K562 (cell line): ENCODE measurements at regions not wholly inside any gene's neighbourhood (a gene's known extent, or its start where the extent isn't known, plus 50 kb on each side); places are given as distances from the start of the nearest gene placed in this dataset.

ENCODE experiments used
- ATAC-seq: fragments of 200-7000 bp; cut with Tn5 transposase; 3 replicates; pipeline ENCODE4 v1.9.1; 2020; ENCODE audit warnings: moderate library complexity
- BruUV-seq: library from RNA; stranded (reverse); fragments of 400-500 nt; replicated peaks from 2 replicates; lab custom pipeline; 2021; lab: Mats Ljungman, UMichigan
- CTCF ChIA-PET: fragments of 300-600 bp; formaldehyde crosslinking; extraction: SDS; loops from one replicate; lab custom pipeline; 2021; ENCODE audit warnings: low intra/inter-chr PET ratio; lab: Yijun Ruan, JAX
- POLR2A ChIA-PET: fragments of 300-600, 350-650 bp; sonication (Branson Sonifier 250); formaldehyde crosslinking; extraction: SDS; loops from one replicate; lab custom pipeline; 2021; ENCODE audit warnings: antibody characterized with exemption, inconsistent platforms; lab: Yijun Ruan, JAX
- DNase-seq, 4 experiments: peaks; one replicate each; pipeline versions ENCODE4 v3.0.0 to v3.0.0-alpha.2; 2011 to 2018; ENCODE audit warnings: low spot score in 3 of 4, mixed read lengths in 3 of 4; ENCODE audit errors: extremely low read depth in 1 of 4
- FAIRE-seq: peaks from 2 replicates; lab custom pipeline; 2011; peaks lifted over from hg19 to GRCh38; lab: Jason Lieb, UNC
- H2AFZ ChIP-seq: 2 replicates; pipeline ENCODE4 v1.6.0; 2011; ENCODE audit warnings: low read depth, low read length, control low read depth, inconsistent platforms
- H3K27ac ChIP-seq: fragments of 200-600 bp; 3 replicates; pipeline ENCODE4 v1.8.0; 2011; ENCODE audit warnings: low read depth, mild to moderate bottlenecking, control low read depth, inconsistent platforms, low read length, moderate library complexity, mixed read lengths; ENCODE audit errors: extremely low read depth
- H3K27me3 ChIP-seq, 2 experiments: fragments of 300-600 bp in 1 of 2; 2 replicates in 1 of 2; 3 replicates in 1 of 2; pipeline versions ENCODE4 v1.6.0 to v1.8.0; 2011; ENCODE audit warnings: inconsistent platforms in 2 of 2, low read length in 2 of 2, mild to moderate bottlenecking in 1 of 2, mixed read lengths in 1 of 2, moderate library complexity in 1 of 2; ENCODE audit not compliant: control insufficient read depth in 2 of 2, insufficient read depth in 2 of 2
- H3K36me3 ChIP-seq: fragments of 300-600 bp; 3 replicates; pipeline ENCODE4 v1.8.0; 2011; ENCODE audit warnings: mild to moderate bottlenecking, low read length, inconsistent platforms; ENCODE audit not compliant: control insufficient read depth, insufficient read depth
- H3K4me1 ChIP-seq, 2 experiments: fragments of 200-600 bp in 1 of 2; replicated peaks in 1 of 2; 2 replicates in 1 of 2; 3 replicates in 1 of 2; pipeline versions ENCODE4 v1.5.1 to v1.8.0; 2011; ENCODE audit warnings: inconsistent platforms in 2 of 2, low read length in 2 of 2, mild to moderate bottlenecking in 1 of 2, mixed read lengths in 1 of 2, moderate library complexity in 1 of 2; ENCODE audit not compliant: control insufficient read depth in 2 of 2, insufficient read depth in 2 of 2
- H3K4me2 ChIP-seq: 2 replicates; pipeline ENCODE4 v1.6.1; 2011; ENCODE audit warnings: low read length, control low read depth, inconsistent platforms, mixed read lengths; ENCODE audit not compliant: insufficient read depth
- H3K4me3 ChIP-seq: fragments of 200-600 bp; sonication (generic), shearing (Covaris generic); 2 replicates; pipeline ENCODE4 v1.5.1; 2016; ENCODE audit warnings: control low read depth, inconsistent platforms
- H3K79me2 ChIP-seq: fragments of 200-600 bp; 3 replicates; pipeline ENCODE4 v1.8.0; 2011; ENCODE audit warnings: low read length, inconsistent platforms; ENCODE audit not compliant: control insufficient read depth, insufficient read depth
- H3K9ac ChIP-seq, 2 experiments: 2 replicates each; pipeline versions ENCODE4 v1.6.0 to v1.6.1; 2011; ENCODE audit warnings: low read depth in 2 of 2, low read length in 2 of 2, control low read depth in 1 of 2, inconsistent platforms in 1 of 2, mild to moderate bottlenecking in 1 of 2, mixed read lengths in 1 of 2; ENCODE audit not compliant: insufficient read depth in 1 of 2
- H3K9me1 ChIP-seq: one replicate; pipeline ENCODE4 v1.6.0; 2011; ENCODE audit warnings: inconsistent platforms, mild to moderate bottlenecking, low read length, moderate library complexity; ENCODE audit not compliant: control insufficient read depth, insufficient read depth
- H3K9me3 ChIP-seq: replicated peaks from 2 replicates; pipeline ENCODE4 v1.5.1; 2011; ENCODE audit warnings: low read depth, low read length, inconsistent platforms; ENCODE audit not compliant: control insufficient read depth, insufficient read depth
- H4K20me1 ChIP-seq: replicated peaks from 2 replicates; pipeline ENCODE4 v1.6.1; 2011; ENCODE audit warnings: low read length, inconsistent platforms, mixed read lengths; ENCODE audit not compliant: control insufficient read depth, insufficient read depth
- ATF2 ChIP-seq: sonication (generic); formaldehyde crosslinking; IDR thresholded peaks from 2 replicates; pipeline ENCODE4 v1.8.1; 2022; ENCODE audit warnings: missing genetic modification reagents
- CHD4 ChIP-seq: fragments of 200-600 bp; sonication (generic); IDR thresholded peaks from 3 replicates; pipeline ENCODE4 v1.6.1; 2012; ENCODE audit warnings: low read depth, mild to moderate bottlenecking, mixed read lengths, low read length, inconsistent platforms; ENCODE audit not compliant: insufficient read depth, insufficient replicate concordance, poor library complexity, severe bottlenecking
- CSDE1 ChIP-seq, 2 experiments: fragments of 450-650 bp; IDR thresholded peaks; 2 replicates each; pipeline ENCODE4 v1.6.1; 2016; ENCODE audit warnings: mild to moderate bottlenecking in 1 of 2
- ETV1 ChIP-seq: fragments of 450-650 bp; conservative IDR thresholded peaks from 2 replicates; pipeline ENCODE4 v1.6.1; 2016; ENCODE audit warnings: missing genetic modification characterization, control low read depth, low read depth, missing compliant biosample characterization
- KDM5B ChIP-seq: fragments of 200-600 bp; sonication (generic); IDR thresholded peaks from 2 replicates; pipeline ENCODE4 v1.6.1; 2012; ENCODE audit warnings: low read depth, mild to moderate bottlenecking, moderate library complexity, low read length, control low read depth, inconsistent platforms; ENCODE audit not compliant: insufficient replicate concordance
- MLLT1 ChIP-seq, 2 experiments: fragments of 450-650 bp; IDR thresholded peaks; 2 replicates each; pipeline ENCODE4 v1.6.1; 2016
- MTA2 ChIP-seq: fragments of 450-650 bp; IDR thresholded peaks from 2 replicates; pipeline ENCODE4 v1.6.1; 2016; ENCODE audit warnings: low read depth
- PRMT5 ChIP-seq: sonication (generic); formaldehyde crosslinking; IDR thresholded peaks from 2 replicates; pipeline ENCODE4 v1.5.0; 2020; ENCODE audit warnings: missing genetic modification reagents
- SMARCA5 ChIP-seq: fragments of 450-650 bp; IDR thresholded peaks from 2 replicates; pipeline ENCODE4 v1.6.1; 2016
- USF2 ChIP-seq: sonication (generic); formaldehyde crosslinking; IDR thresholded peaks from 2 replicates; pipeline ENCODE4 v1.5.0; 2020; ENCODE audit warnings: missing genetic modification reagents
- WHSC1 ChIP-seq: IDR thresholded peaks from one replicate; pipeline ENCODE4 v1.6.1; 2012; ENCODE audit warnings: low read length, control low read depth, inconsistent platforms
- ZNF311 ChIP-seq: fragments of 250-450 bp; sonication (Bioruptor Pico); IDR thresholded peaks from 2 replicates; pipeline ENCODE4 v1.4.0; 2020; ENCODE audit warnings: mild to moderate bottlenecking, moderate library complexity
- WGBS: fragments of 100-300 bp; shearing (Covaris generic); methylation state at CpG from one replicate; pipeline ENCODE4 v1.1.6; 2016; ENCODE audit warnings: low coverage, mixed read lengths; ENCODE audit not compliant: insufficient coverage; ENCODE audit errors: missing lambda C conversion rate; 5-methylcytosine and 5-hydroxymethylcytosine counted together
- in situ Hi-C: fragments of 300-500 bp; cut with MboI; formaldehyde crosslinking; loops from 4 replicates; pipeline ENCODE4 v1.15.0; 2018; ENCODE audit warnings: inconsistent platforms, mixed read lengths
- intact Hi-C: fragments of 100-400 bp; cut with micrococcal nuclease; formaldehyde crosslinking; loops from 2 replicates; pipeline ENCODE4 v1.14.2; 2022

- no peak for TF ChIP-seq ETV1 (tag)
- no peak for TF ChIP-seq SMARCA5
- TF ChIP-seq USF2 = no peak
- TF ChIP-seq WHSC1 = no peak
- no peak for TF ChIP-seq CSDE1 (IDR thresholded peaks at IDR 0.05)
Observed at GRCh38 chr22:48218889-48219420, 1456.5 kb downstream of the TBC1D22A start (continued).

GRCh38 chr22:48217596-48217995, 1455.1 kb downstream of the TBC1D22A start:
- no peak overlapping the region for H3K4me3 ChIP-seq
- CTCF ChIA-PET = no interaction called here
- H2AFZ ChIP-seq = no peak overlapping the region
- H3K9me3 ChIP-seq = no peaks in the 10 kb centered on the region
- peaks cover 0 to 6% of the 10 kb centered on the region in 2 experiments; a peak in 1 of 5 replicates for H3K27me3 ChIP-seq
- no peaks in the 10 kb centered on the region for H3K36me3 ChIP-seq
- ATAC-seq = no peak
- DNase-seq = no peak
- no peaks in the 10 kb centered on the region for H3K9me1 ChIP-seq
- H3K9ac ChIP-seq = no peak overlapping the region
- 3% methylated on average over 7 of the region's 11 CpGs for WGBS
- H3K4me1 ChIP-seq = no peaks in the 10 kb centered on the region
- in situ Hi-C loops = no loop called here
- no peak for FAIRE-seq
- no peak overlapping the region for H3K27ac ChIP-seq
- POLR2A ChIA-PET = no interaction called here
- H3K79me2 ChIP-seq = no peaks in the 10 kb centered on the region
- H4K20me1 ChIP-seq = no peaks in the 10 kb centered on the region
- intact Hi-C loops = no loop called here
- no peak overlapping the region for H3K4me2 ChIP-seq
- no peak for TF ChIP-seq PRMT5
- TF ChIP-seq CHD4 = no peak
- no peak for TF ChIP-seq ATF2 (CRISPR knock-in tag)
- TF ChIP-seq ZNF311 (CRISPR knock-in tag) = no peak
- no peak for TF ChIP-seq KDM5B
- TF ChIP-seq MTA2 = no peak
- no peak for TF ChIP-seq MLLT1 (IDR thresholded peaks at IDR 0.05)
- no TSS peak for BruUV-seq
